Sigmoid colon (tissue), 3 donors: ENCODE measurements at regions not wholly inside any gene's neighbourhood (a gene's known extent, or its start where the extent isn't known, plus 50 kb on each side); places are given as distances from the start of the nearest gene placed in this dataset.

Experiments used
- POLR2A ChIP-seq, 2 donors: fragments of 450-650 bp; IDR thresholded peaks; one replicate each; pipeline ENCODE4 v1.6.1; 2016; ENCODE audit warnings: antibody characterized with exemption in 2 of 2, mild to moderate bottlenecking in 2 of 2, moderate library complexity in 2 of 2
- TF ChIP-seq, protein P1 (sequence below), 4 experiments: fragments of 450-650 bp in 3 of 4; fragments of 200-600 bp in 1 of 4; IDR thresholded peaks; one replicate each; pipeline ENCODE4 v1.5.1; 2016 to 2019; ENCODE audit warnings: antibody characterized with exemption in 4 of 4, mild to moderate bottlenecking in 3 of 4, moderate library complexity in 2 of 4

DNA sequence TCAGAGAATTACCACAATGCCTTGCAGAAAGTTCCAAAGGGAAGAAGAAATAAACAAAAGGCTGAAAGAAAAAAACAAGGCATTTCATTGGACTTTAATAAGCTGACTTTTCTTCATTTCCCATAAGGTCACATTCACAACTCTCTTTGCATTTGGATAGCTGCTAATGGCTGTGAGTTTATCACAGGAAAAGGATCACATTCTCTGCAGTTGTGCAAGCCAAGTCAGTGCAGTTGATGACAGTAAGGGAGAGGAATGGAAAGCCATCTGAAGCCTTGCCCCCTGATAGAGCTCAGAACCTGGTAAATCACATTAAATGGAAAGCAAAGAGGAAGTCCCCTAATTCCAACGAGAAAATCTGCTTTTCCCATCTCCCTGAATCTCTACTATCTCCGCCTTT, 950.6 kb downstream of the CNTNAP5 start:
- TF ChIP-seq, protein P1, sequence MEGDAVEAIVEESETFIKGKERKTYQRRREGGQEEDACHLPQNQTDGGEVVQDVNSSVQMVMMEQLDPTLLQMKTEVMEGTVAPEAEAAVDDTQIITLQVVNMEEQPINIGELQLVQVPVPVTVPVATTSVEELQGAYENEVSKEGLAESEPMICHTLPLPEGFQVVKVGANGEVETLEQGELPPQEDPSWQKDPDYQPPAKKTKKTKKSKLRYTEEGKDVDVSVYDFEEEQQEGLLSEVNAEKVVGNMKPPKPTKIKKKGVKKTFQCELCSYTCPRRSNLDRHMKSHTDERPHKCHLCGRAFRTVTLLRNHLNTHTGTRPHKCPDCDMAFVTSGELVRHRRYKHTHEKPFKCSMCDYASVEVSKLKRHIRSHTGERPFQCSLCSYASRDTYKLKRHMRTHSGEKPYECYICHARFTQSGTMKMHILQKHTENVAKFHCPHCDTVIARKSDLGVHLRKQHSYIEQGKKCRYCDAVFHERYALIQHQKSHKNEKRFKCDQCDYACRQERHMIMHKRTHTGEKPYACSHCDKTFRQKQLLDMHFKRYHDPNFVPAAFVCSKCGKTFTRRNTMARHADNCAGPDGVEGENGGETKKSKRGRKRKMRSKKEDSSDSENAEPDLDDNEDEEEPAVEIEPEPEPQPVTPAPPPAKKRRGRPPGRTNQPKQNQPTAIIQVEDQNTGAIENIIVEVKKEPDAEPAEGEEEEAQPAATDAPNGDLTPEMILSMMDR (IDR thresholded peaks at IDR 0.05) = no peak
- TF ChIP-seq POLR2A (IDR thresholded peaks at IDR 0.05) = no peak
